GM19324 (cell line): ENCODE measurements at regions not wholly inside any gene's neighbourhood (a gene's known extent, or its start where the extent isn't known, plus 50 kb on each side); places are given as distances from the start of the nearest gene placed in this dataset.

ENCODE experiments used
- ATAC-seq: cut with Tn5 transposase; IDR thresholded peaks from one replicate; pipeline ENCODE4 v1.9.1; 2021; ENCODE audit warnings: mild to moderate bottlenecking, moderate library complexity; ENCODE audit not compliant: unreplicated experiment, low FRiP score

- ATAC-seq, result no peak
Measured at GRCh38 chr2:181240844-181241243, 216.3 kb upstream of the ITGA4 start.

DNA sequence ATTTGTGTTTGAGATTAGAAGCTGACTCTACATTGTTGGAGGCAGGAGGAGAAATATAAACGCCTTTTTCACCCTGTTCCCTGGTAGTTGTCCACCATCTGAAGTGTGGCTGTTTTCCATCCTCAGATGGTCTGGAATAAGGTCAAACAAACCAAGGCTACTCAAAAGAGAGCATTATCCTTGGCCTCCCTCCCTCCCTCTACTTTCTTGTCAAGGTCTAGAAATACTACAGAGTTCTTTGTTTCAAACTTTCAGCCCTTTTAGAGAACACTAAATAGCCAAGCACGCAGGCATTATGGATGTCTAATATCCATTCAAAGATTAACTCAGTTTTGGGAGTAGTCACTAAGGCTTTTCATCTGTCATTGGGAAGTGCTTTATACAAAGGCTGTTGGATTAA, 215.8 kb upstream of the ITGA4 start:
- no peak for ATAC-seq

- peak; percentile 76 for ATAC-seq
Measured at GRCh38 chr2:181241797-181242196, 215.4 kb upstream of the ITGA4 start.

GRCh38 chr2:181242262-181242661, 214.9 kb upstream of the ITGA4 start:
- no peak for ATAC-seq

GRCh38 chr2:181243319-181243718, 213.9 kb upstream of the ITGA4 start:
- ATAC-seq, result no peak

DNA sequence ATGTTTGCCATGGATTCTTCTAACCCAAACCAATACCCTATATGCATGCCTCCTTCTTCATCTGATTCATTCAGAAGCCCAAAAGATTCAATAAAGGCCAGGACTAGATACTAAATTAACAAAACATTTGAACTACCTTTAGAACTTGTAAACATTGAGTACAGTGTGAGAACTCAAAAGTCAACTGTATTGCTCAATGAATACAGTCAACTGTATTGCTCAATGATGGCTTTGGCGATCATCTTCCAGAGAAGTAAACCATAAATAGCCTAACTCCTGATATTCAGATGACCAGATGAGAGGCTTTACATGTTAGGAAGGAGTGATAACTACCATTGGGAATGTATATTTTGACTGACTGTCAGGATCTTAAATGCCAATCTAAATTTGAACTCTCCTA, 206.5 kb upstream of the ITGA4 start:
- no peak for ATAC-seq

GRCh38 chr2:181252262-181253148, 204.7 kb upstream of the ITGA4 start:
- no peak for ATAC-seq

DNA sequence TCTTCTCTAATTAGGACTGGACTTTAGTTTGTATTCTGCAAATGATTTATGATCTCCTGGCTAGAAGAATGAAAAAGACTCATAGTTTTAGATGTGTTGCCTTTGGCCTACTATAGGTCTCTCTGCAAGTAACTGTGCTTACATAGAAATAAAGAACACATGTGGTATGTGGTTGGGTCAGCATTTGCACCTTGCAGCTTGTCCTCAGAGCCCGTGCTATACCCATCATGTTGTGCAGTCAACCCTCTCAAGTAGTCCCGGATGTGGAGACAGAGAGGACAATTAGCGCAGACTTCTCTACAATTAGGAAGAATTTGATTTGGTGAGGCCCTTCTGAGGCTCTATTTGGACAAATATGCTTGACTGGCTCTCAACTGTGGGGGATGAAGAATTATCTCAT, 203.7 kb upstream of the ITGA4 start:
- ATAC-seq, result no peak

- ATAC-seq, result no peak
Measured at GRCh38 chr2:181255651-181256050, 201.5 kb upstream of the ITGA4 start.

DNA sequence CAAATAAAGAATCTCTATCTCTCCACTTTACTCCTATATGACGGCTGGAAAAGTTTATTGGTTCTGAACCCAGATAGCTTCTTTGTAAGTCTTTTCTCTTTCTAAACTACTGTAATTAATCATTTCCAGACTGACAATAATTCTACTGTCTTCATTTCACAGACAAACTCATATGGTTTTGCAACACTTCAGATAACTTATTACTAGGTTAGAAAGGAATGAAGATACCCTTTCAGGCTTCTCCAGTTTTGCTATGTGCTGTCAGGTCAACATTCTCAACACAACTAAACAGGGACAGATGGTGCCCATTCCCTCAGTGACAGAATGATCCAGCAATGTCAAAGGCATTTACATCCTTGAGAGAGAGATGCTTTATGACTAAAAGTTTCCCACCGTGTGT, 198.5 kb upstream of the ITGA4 start:
- no peak for ATAC-seq

GRCh38 chr2:181262782-181263181, 194.4 kb upstream of the ITGA4 start:
- no peak for ATAC-seq

DNA sequence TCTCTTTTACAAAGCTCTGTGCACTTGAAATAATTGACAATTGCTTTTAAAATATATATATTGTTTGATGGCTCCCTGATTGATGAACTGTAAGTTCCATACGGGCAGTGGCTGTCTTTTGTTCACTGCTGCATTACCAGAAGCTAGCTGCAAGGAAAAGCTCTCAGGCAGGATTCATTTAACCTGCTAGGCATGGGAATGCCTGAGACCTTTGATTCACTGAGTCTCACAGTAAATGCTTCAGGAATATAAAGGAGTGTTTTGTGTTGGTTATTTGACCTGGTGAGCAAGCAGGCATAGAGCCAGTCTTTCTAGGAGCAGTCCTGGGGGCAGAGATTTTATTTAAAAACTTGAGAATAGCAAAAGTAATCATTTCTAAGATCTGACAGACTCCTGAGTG, 193.2 kb upstream of the ITGA4 start:
- ATAC-seq, result no peak

GRCh38 chr2:181264441-181264840, 192.7 kb upstream of the ITGA4 start:
- no peak for ATAC-seq

DNA sequence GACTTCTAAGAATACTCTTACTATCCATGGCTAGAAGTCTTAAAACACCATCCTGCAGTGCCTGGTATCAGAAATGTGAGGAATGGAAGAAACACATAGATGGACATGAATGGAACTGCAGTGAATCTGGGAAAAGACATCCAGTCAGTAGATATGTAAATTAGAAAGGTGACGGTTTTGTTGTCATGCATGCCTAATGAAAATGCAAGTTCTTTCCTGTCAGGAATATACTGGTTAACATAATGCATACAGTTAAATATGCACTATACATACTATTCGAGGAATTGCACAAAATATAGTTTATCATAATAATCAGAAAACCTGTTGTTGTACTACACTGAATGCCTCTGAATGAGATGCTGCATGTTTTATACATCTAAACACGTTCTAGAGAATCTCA, 190.6 kb upstream of the ITGA4 start:
- ATAC-seq, result no peak

- ATAC-seq, result no peak
Measured at GRCh38 chr2:181268174-181268867, 188.9 kb upstream of the ITGA4 start.

DNA sequence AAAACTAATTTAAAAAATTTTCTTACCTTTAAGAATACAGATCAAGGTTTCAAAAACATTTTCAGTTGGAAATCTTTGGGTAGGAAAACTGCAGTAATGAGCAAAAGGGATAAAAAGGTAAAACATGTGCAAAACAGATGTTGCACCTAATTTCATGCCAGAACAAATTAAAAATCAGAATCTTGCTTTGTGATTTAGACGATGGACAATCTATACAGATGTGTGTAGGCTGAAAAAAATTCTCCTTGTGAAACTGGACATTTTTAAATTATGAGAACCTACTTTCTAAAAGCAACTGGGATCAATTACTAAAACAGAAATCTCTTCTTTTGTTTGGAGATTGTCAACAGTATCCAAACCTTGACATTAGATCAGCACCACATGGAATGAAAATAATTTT, 183.2 kb upstream of the ITGA4 start:
- ATAC-seq, result no peak

DNA sequence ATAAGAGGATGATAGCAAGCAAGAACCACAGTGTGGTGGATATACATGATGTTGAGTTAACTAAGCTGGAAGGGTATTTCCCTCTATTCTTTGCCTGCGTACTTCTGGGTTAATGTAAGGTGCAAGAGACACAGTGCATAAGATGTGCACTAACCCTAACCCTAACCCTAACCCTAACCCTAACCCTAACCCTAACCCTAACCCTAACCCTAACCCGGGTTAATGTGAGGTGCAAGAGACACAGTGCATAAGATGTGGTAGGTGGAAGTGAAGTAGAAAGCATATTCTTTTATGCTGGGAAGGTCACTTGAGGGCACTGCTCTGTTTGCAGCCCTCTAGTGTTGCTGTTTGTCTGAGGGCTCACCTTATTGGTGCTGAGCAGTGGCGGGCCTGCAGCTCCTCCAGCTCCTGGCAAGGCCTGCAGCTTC, 181.5 kb upstream of the ITGA4 start:
- ATAC-seq, result no peak

GRCh38 chr2:181281206-181281832, 175.9 kb upstream of the ITGA4 start:
- no peak for ATAC-seq

DNA sequence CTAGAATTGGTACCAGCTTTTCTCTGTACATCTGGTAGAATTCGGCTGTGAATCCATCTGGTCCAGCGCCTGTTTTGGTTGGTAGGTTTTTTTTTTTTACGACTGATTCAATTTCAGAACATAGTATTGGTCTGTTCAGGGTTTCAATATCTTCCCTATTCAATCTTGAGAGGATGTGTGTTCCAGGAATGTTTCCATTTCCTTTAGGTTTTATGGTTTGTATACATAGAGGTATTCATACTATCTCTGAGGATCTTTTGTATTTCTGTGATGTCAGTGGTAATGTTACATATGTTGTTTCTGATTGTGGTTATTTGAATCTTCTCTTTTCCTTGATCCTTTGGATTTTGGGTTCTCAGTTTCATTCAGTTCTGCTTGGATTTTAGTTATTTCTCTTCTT, 172.1 kb upstream of the ITGA4 start:
- no peak for ATAC-seq

- no peak for ATAC-seq
Measured at GRCh38 chr2:181289698-181290097, 167.5 kb upstream of the ITGA4 start.

DNA sequence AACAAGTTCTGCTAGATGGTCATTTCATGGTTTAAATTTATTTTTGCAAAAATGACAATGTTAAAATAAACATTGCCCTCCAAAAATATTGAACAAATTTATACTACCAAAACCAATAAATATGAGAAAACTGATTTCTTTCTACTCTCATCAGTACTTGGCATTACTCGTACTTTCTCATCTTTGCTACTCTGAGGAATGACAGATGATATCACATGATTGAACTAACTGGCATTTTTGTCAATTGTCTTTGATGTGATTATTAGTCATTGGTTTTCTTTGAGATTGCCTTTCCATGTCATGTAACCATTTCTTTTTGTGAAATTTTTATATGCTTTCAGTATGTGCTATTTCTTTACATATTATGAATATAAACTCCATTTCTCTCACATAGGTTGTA, 167.0 kb upstream of the ITGA4 start:
- no peak for ATAC-seq
